Kidney glomerular epithelial cell (primary cell): ENCODE measurements at regions not wholly inside any gene's neighbourhood (a gene's known extent, or its start where the extent isn't known, plus 50 kb on each side); places are given as distances from the start of the nearest gene placed in this dataset.

Experiments used
- DNase-seq: peaks from one replicate; lab custom pipeline; 2025; lab: John Stamatoyannopoulos, UW

DNA sequence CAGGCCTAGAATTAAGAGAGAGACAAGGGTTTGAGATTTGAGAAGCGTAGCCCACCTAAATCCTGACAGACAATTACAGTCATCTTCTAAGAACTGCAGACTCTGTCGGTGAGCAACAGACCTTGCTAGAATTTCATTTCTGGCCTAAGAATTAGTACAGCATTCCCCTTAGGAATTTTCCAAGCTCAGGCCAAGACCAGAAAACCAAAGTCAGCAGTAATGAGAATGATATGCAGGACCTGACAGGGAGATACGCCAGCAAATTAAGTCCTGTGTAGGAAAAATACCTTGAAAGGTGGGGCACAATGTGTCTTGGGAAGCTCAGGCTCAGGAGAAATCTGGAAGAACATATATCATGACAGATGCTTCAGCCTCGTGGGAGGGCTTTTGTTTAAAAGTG, 52.7 kb upstream of the HERPUD2 start:
- DNase-seq = peak; percentile 14

DNA sequence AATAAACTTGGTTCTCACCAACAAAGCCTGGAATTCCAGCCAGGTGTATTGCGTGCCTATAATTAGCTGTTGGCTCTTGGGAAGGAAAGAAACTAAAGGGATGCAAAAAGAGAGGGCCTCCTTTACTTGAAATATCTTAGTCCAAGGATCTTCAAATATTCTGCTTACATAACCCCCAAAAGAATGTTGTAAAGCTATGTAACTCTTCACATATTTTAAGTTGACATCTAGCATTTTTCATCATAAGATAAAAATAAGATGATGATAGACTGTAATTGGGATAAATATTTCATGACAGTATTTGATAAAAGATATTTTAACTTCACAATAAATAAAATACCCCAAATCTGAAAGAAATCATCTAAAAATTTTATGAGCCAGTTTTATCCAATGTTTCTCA, 52.5 kb upstream of the SEPTIN7 start:
- no peak for DNase-seq

DNA sequence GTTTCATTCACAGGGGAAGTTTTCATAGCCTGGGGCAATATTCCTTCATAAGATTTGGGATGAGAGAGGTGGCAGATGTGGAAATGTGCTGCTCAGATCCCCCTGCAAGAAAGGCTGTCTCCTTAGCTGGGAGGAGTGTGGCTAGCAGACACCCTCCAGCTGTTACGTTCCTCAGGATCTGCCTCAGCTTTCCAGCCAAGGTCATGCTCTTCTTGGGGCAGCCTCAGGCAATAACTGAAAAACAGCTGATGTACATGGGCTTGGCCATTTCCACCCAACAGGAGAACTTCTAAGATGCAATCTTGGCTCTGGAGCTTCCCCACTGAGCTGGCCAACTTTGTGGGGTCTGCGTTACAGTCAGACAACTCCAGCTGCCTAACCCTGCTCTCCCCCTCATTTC, 51.3 kb upstream of the SEPTIN7 start:
- no peak for DNase-seq
